ENCODE measurements at regions not wholly inside any gene's neighbourhood (a gene's known extent, or its start where the extent isn't known, plus 50 kb on each side); places are given as distances from the start of the nearest gene placed in this dataset.

GRCh38 chr5:163619951-163620350, 114.5 kb downstream of the MAT2B start:
- H4K12ac ChIP-seq (ENCODE audit: low read depth, low read length), result no peak overlapping the region
- H3K23ac ChIP-seq (ENCODE audit: low read length), result no peak overlapping the region
- H3K9ac ChIP-seq (ENCODE audit: low read length), result no peak overlapping the region
- no peaks in the 10 kb centered on the region for H3K36me3 ChIP-seq (ENCODE audit: control insufficient read depth in 1 of 2, insufficient read depth in 2 of 2, low read length in 2 of 2)
- no peaks in the 10 kb centered on the region for H3K79me2 ChIP-seq (ENCODE audit: control insufficient read depth, insufficient read depth, low read length, poor library complexity)
- no peak overlapping the region for H4K91ac ChIP-seq (ENCODE audit: low read depth, low read length)
- no peak overlapping the region for H3K4me2 ChIP-seq (ENCODE audit: low read length)
- H2BK12ac ChIP-seq (ENCODE audit: low read length), result no peak overlapping the region
- no peak for DNase-seq
- no peak overlapping the region for H3K18ac ChIP-seq (ENCODE audit: low read length)
- H2BK120ac ChIP-seq (ENCODE audit: insufficient read depth, low read length, poor library complexity), result no peak overlapping the region
- H3K14ac ChIP-seq (ENCODE audit: low read length), result no peak overlapping the region
- H2AFZ ChIP-seq (ENCODE audit: insufficient read depth, low read length, poor library complexity), result no peak overlapping the region
- no peak overlapping the region for H3K4ac ChIP-seq (ENCODE audit: low read depth, low read length)
- no peak overlapping the region for H2BK5ac ChIP-seq (ENCODE audit: low read depth, low read length, poor library complexity)
- no peaks in the 10 kb centered on the region for H3K79me1 ChIP-seq (ENCODE audit: low read length)
- no peak overlapping the region for H3K27ac ChIP-seq (ENCODE audit: low read depth, low read length)
- H3K27me3 ChIP-seq (ENCODE audit: insufficient read depth, low read length), result no peaks in the 10 kb centered on the region
- WGBS (ENCODE audit: extremely low coverage, insufficient coverage, insufficient read length), result no CpG with 5 or more reads among the region's 5 CpGs
- no peak overlapping the region for H3K4me3 ChIP-seq (ENCODE audit: low read depth, low read length)
- no peaks in the 10 kb centered on the region for H3K4me1 ChIP-seq (ENCODE audit: control insufficient read depth in 1 of 2, insufficient read depth in 2 of 2, low read length in 2 of 2)
- no peaks in the 10 kb centered on the region for H3K9me3 ChIP-seq (ENCODE audit: insufficient read depth, low read depth, low read length)
- H4K8ac ChIP-seq (ENCODE audit: low read depth, low read length), result no peak overlapping the region
- no peak overlapping the region for H2AK5ac ChIP-seq (ENCODE audit: low read length)

DNA sequence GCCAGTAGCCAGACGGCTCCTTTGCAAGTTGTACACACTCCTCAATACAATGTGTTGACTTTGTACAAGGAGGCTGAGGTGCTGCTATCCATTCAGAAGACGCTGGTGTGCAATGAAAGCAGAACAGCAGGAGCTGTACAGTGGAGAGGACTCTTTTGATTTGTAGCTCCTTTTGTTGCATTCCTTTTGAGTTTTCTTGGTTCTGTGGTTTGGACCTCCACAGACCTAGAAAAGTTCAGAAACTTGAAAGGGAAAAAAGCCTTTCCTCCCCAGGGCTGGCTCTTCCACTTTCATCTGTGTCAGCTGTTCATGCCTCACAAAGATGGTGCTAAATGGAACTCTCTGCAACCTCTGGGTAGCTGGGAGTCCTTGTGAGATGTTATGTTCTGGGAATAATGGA, 117.4 kb downstream of the MAT2B start:
- H4K8ac ChIP-seq (ENCODE audit: low read depth, low read length), result no peak overlapping the region
- no peak overlapping the region for H3K4ac ChIP-seq (ENCODE audit: low read depth, low read length)
- H3K9ac ChIP-seq (ENCODE audit: low read length), result no peak overlapping the region
- no peak overlapping the region for H4K91ac ChIP-seq (ENCODE audit: low read depth, low read length)
- H4K12ac ChIP-seq (ENCODE audit: low read depth, low read length), result no peak overlapping the region
- H3K18ac ChIP-seq (ENCODE audit: low read length), result no peak overlapping the region
- H3K4me2 ChIP-seq (ENCODE audit: low read length), result no peak overlapping the region
- H3K79me2 ChIP-seq (ENCODE audit: control insufficient read depth, insufficient read depth, low read length, poor library complexity), result no peaks in the 10 kb centered on the region
- no peak overlapping the region for H2BK120ac ChIP-seq (ENCODE audit: insufficient read depth, low read length, poor library complexity)
- H3K14ac ChIP-seq (ENCODE audit: low read length), result no peak overlapping the region
- no peak for DNase-seq
- H3K23ac ChIP-seq (ENCODE audit: low read length), result no peak overlapping the region
- H2BK12ac ChIP-seq (ENCODE audit: low read length), result no peak overlapping the region
- no peaks in the 10 kb centered on the region for H3K9me3 ChIP-seq (ENCODE audit: insufficient read depth, low read depth, low read length)
- WGBS (ENCODE audit: extremely low coverage, insufficient coverage, insufficient read length), result no CpG with 5 or more reads among the region's 2 CpGs
- no peak overlapping the region for H3K27ac ChIP-seq (ENCODE audit: low read depth, low read length)
- no peaks in the 10 kb centered on the region for H3K79me1 ChIP-seq (ENCODE audit: low read length)
- H3K27me3 ChIP-seq (ENCODE audit: insufficient read depth, low read length), result no peaks in the 10 kb centered on the region
- H3K4me1 ChIP-seq (ENCODE audit: control insufficient read depth in 1 of 2, insufficient read depth in 2 of 2, low read length in 2 of 2), result no peaks in the 10 kb centered on the region
- no peak overlapping the region for H2AK5ac ChIP-seq (ENCODE audit: low read length)
- H3K36me3 ChIP-seq (ENCODE audit: control insufficient read depth in 1 of 2, insufficient read depth in 2 of 2, low read length in 2 of 2), result no peaks in the 10 kb centered on the region
- no peak overlapping the region for H3K4me3 ChIP-seq (ENCODE audit: low read depth, low read length)
- H2BK5ac ChIP-seq (ENCODE audit: low read depth, low read length, poor library complexity), result no peak overlapping the region
- H2AFZ ChIP-seq (ENCODE audit: insufficient read depth, low read length, poor library complexity), result no peak overlapping the region

DNA sequence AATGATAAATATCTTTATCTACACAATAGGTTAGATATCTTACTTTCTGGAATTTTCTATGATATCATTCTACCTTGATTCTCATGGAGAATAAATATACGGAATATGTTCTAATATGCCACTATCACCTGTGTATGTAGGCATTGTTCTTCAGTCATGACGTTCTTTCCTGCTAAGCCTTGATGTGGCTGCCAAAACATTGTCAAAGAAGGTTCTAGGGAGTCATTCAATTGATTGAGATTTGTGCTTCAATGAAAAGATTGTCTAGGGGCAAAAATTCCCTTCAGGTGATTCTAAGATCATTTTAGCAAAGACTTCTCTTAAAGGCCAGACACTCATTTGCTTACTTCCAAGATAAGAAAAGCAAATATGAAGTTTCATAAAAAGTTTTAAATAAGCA, 118.1 kb downstream of the MAT2B start:
- no peak overlapping the region for H4K8ac ChIP-seq (ENCODE audit: low read depth, low read length)
- H2AK5ac ChIP-seq (ENCODE audit: low read length), result no peak overlapping the region
- no peaks in the 10 kb centered on the region for H3K79me1 ChIP-seq (ENCODE audit: low read length)
- H2BK5ac ChIP-seq (ENCODE audit: low read depth, low read length, poor library complexity), result no peak overlapping the region
- H3K4me1 ChIP-seq (ENCODE audit: control insufficient read depth in 1 of 2, insufficient read depth in 2 of 2, low read length in 2 of 2), result no peaks in the 10 kb centered on the region
- no peaks in the 10 kb centered on the region for H3K36me3 ChIP-seq (ENCODE audit: control insufficient read depth in 1 of 2, insufficient read depth in 2 of 2, low read length in 2 of 2)
- no peak overlapping the region for H3K23ac ChIP-seq (ENCODE audit: low read length)
- no peak overlapping the region for H2AFZ ChIP-seq (ENCODE audit: insufficient read depth, low read length, poor library complexity)
- no peak overlapping the region for H4K12ac ChIP-seq (ENCODE audit: low read depth, low read length)
- H3K4me2 ChIP-seq (ENCODE audit: low read length), result no peak overlapping the region
- H3K9ac ChIP-seq (ENCODE audit: low read length), result no peak overlapping the region
- no peak overlapping the region for H3K14ac ChIP-seq (ENCODE audit: low read length)
- H2BK120ac ChIP-seq (ENCODE audit: insufficient read depth, low read length, poor library complexity), result no peak overlapping the region
- H3K9me3 ChIP-seq (ENCODE audit: insufficient read depth, low read depth, low read length), result no peaks in the 10 kb centered on the region
- no peak overlapping the region for H3K27ac ChIP-seq (ENCODE audit: low read depth, low read length)
- WGBS (ENCODE audit: extremely low coverage, insufficient coverage, insufficient read length), result no CpG with 5 or more reads among the region's 2 CpGs
- H3K4me3 ChIP-seq (ENCODE audit: low read depth, low read length), result no peak overlapping the region
- no peak for DNase-seq
- no peak overlapping the region for H2BK12ac ChIP-seq (ENCODE audit: low read length)
- no peaks in the 10 kb centered on the region for H3K27me3 ChIP-seq (ENCODE audit: insufficient read depth, low read length)
- H3K18ac ChIP-seq (ENCODE audit: low read length), result no peak overlapping the region
- H3K4ac ChIP-seq (ENCODE audit: low read depth, low read length), result no peak overlapping the region
- no peaks in the 10 kb centered on the region for H3K79me2 ChIP-seq (ENCODE audit: control insufficient read depth, insufficient read depth, low read length, poor library complexity)
- no peak overlapping the region for H4K91ac ChIP-seq (ENCODE audit: low read depth, low read length)

- no CpG with 5 or more reads among the region's 2 CpGs for WGBS (ENCODE audit: extremely low coverage, insufficient coverage, insufficient read length)
- H3K14ac ChIP-seq (ENCODE audit: low read length), result no peak overlapping the region
- H3K79me1 ChIP-seq (ENCODE audit: low read length), result no peaks in the 10 kb centered on the region
- H3K9ac ChIP-seq (ENCODE audit: low read length), result no peak overlapping the region
- H3K9me3 ChIP-seq (ENCODE audit: insufficient read depth, low read depth, low read length), result no peaks in the 10 kb centered on the region
- no peak overlapping the region for H3K4me2 ChIP-seq (ENCODE audit: low read length)
- DNase-seq, result no peak
- H2BK12ac ChIP-seq (ENCODE audit: low read length), result no peak overlapping the region
- H3K23ac ChIP-seq (ENCODE audit: low read length), result no peak overlapping the region
- no peak overlapping the region for H3K27ac ChIP-seq (ENCODE audit: low read depth, low read length)
- no peaks in the 10 kb centered on the region for H3K27me3 ChIP-seq (ENCODE audit: insufficient read depth, low read length)
- no peaks in the 10 kb centered on the region for H3K79me2 ChIP-seq (ENCODE audit: control insufficient read depth, insufficient read depth, low read length, poor library complexity)
- no peaks in the 10 kb centered on the region for H3K36me3 ChIP-seq (ENCODE audit: control insufficient read depth in 1 of 2, insufficient read depth in 2 of 2, low read length in 2 of 2)
- no peak overlapping the region for H2AFZ ChIP-seq (ENCODE audit: insufficient read depth, low read length, poor library complexity)
- no peak overlapping the region for H3K18ac ChIP-seq (ENCODE audit: low read length)
- no peak overlapping the region for H3K4me3 ChIP-seq (ENCODE audit: low read depth, low read length)
- H4K8ac ChIP-seq (ENCODE audit: low read depth, low read length), result no peak overlapping the region
- no peak overlapping the region for H2BK120ac ChIP-seq (ENCODE audit: insufficient read depth, low read length, poor library complexity)
- no peak overlapping the region for H4K12ac ChIP-seq (ENCODE audit: low read depth, low read length)
- no peak overlapping the region for H3K4ac ChIP-seq (ENCODE audit: low read depth, low read length)
- no peak overlapping the region for H2BK5ac ChIP-seq (ENCODE audit: low read depth, low read length, poor library complexity)
- no peaks in the 10 kb centered on the region for H3K4me1 ChIP-seq (ENCODE audit: control insufficient read depth in 1 of 2, insufficient read depth in 2 of 2, low read length in 2 of 2)
- H4K91ac ChIP-seq (ENCODE audit: low read depth, low read length), result no peak overlapping the region
- no peak overlapping the region for H2AK5ac ChIP-seq (ENCODE audit: low read length)
Observed at GRCh38 chr5:163623986-163624385, 118.6 kb downstream of the MAT2B start.

Data from trophoblast cell (in vitro differentiated cells and primary cell).